ENCODE measurements at regions not wholly inside any gene's neighbourhood (a gene's known extent, or its start where the extent isn't known, plus 50 kb on each side); places are given as distances from the start of the nearest gene placed in this dataset.

DNA sequence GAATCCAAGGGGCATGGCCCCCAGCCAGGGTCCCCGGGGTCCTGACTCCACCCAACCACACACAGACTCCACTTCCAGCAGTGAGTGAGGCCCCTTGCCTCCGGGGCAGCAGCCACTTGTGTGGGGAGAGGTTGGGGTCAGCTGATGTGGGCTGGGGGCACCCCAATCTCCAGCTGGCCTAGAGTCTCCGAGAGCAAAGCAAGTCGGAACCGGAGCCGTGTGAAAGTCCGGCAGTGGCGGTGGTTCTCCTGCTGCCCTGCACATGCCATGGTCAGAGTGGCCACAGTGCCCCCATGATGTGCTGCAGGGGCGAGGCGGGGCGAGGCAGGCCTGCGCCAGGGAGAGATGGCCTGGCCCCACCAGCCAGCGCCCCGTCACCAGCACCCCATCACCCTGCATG lies 74.6 kb downstream of the PDGFA start:
- Histone ChIP-seq H3K9ac (ENCODE audit: low read depth in 2 of 2, low read length in 2 of 2) (no peak overlapping the region), H3K9me3 (no peaks in the 10 kb centered on the region), H3K27ac (no peak overlapping the region), H3K36me3 (no peaks in the 10 kb centered on the region), H3K27me3 (no peaks in the 10 kb centered on the region), H3K4me1 (no peaks in the 10 kb centered on the region), H3K4me3 (no peak overlapping the region)
- TF ChIP-seq, protein P1, sequence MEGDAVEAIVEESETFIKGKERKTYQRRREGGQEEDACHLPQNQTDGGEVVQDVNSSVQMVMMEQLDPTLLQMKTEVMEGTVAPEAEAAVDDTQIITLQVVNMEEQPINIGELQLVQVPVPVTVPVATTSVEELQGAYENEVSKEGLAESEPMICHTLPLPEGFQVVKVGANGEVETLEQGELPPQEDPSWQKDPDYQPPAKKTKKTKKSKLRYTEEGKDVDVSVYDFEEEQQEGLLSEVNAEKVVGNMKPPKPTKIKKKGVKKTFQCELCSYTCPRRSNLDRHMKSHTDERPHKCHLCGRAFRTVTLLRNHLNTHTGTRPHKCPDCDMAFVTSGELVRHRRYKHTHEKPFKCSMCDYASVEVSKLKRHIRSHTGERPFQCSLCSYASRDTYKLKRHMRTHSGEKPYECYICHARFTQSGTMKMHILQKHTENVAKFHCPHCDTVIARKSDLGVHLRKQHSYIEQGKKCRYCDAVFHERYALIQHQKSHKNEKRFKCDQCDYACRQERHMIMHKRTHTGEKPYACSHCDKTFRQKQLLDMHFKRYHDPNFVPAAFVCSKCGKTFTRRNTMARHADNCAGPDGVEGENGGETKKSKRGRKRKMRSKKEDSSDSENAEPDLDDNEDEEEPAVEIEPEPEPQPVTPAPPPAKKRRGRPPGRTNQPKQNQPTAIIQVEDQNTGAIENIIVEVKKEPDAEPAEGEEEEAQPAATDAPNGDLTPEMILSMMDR (IDR thresholded peaks at IDR 0.05) = no peak
- DNase-seq = no peak
- intact Hi-C loops (cut with DNase I) = no loop called here

DNA sequence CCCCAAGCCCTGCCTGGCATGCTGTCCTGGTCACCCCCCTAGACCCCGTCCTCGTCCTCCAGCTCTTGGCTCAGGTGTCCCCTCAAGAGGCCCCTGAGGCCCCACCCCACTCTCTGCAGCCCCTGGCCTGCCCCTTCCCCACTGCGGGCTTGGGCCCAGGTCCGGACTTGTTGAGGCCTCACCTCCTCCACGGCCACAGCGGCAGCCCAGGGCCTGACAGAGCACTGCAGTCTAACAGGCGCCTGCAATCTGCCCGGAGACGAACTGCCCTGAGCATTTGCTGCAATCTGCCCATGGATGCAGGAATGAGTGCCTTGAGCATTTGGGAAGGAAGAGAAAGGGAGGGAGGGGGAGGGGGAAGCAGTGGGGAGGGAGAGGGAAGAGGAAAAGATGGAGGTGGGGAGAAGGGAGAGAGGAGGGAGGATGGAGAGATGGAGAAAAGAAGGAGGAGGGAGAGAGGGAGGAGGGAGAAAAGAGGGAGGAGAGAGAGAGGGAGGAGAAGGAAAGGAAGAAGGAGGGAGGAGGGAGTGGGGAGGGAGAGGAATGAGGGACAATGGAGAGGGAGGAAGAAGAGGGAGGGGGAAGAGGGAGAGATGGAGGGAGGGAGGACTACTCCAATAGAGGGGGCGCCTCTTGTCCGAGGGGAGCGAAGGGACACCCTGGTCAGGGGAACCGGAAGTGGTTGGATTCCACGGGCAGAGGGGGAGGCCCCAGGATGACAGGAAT lies 73.9 kb downstream of the PDGFA start:
- TF ChIP-seq, protein P1 (IDR thresholded peaks at IDR 0.05) = no peak

GRCh38 chr7:446289-446935 lies 73.2 kb downstream of the PDGFA start:
- H3K36me3 ChIP-seq = no peaks in the 10 kb centered on the region
- H3K9me3 ChIP-seq = no peaks in the 10 kb centered on the region
- no peaks in the 10 kb centered on the region for H3K4me1 ChIP-seq
- intact Hi-C loops (cut with DNase I) = no loop called here
- H3K27ac ChIP-seq = no peak overlapping the region
- H3K27me3 ChIP-seq = no peaks in the 10 kb centered on the region
- no peak for DNase-seq
- TF ChIP-seq, protein P1 (IDR thresholded peaks at IDR 0.05) = no peak
- no peak overlapping the region for H3K9ac ChIP-seq (ENCODE audit: low read depth in 2 of 2, low read length in 2 of 2)
- H3K4me3 ChIP-seq = no peak overlapping the region

More for the DNA sequence above, 73.9 kb downstream of the PDGFA start:
- no peak for DNase-seq
- Histone ChIP-seq H3K9me3 (no peaks in the 10 kb centered on the region), H3K9ac (ENCODE audit: low read depth in 2 of 2, low read length in 2 of 2) (no peak overlapping the region), H3K4me1 (no peaks in the 10 kb centered on the region), H3K27ac (no peak overlapping the region), H3K4me3 (no peak overlapping the region), H3K36me3 (no peaks in the 10 kb centered on the region), H3K27me3 (no peaks in the 10 kb centered on the region)
- intact Hi-C loops (cut with DNase I) = no loop called here
